ENCODE measurements at regions not wholly inside any gene's neighbourhood (a gene's known extent, or its start where the extent isn't known, plus 50 kb on each side); places are given as distances from the start of the nearest gene placed in this dataset.
"Not testable (repeated sequence)": the region's sequence is repeated elsewhere in the genome, so short reads cannot be mapped to it uniquely, and the experiment has no call there.

- intact Hi-C loops (cut with DNase I); DNase-seq; ATAC-seq: not testable (repeated sequence)
These were observed 347.0 kb upstream of the CDH5 start for GRCh38 chr16:66019502-66019901.

DNA sequence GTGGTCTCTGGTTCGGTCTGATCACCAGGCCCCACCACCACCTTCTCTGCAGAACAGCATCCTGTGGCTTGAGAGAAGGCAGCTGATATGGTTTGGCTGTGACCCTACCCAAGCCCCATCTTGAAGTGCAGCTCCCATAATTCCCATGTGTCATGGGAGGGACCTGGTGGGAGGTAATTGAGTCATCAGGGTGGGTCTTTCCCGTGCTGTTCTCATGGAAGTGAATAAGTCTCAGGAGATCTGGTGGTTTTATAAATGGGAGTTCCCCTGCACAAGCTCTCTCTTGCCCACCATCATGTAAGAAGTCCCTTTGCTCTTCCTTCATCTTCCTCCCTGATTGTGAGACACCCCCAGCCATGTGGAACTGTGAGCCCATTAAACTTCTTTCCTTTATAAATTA, 352.3 kb upstream of the CDH5 start:
- ATAC-seq (no peak), DNase-seq (no peak)
- intact Hi-C loops (cut with DNase I): no loop called here

GRCh38 chr16:66013486-66013885, 353.0 kb upstream of the CDH5 start:
- DNase-seq (no peak), ATAC-seq (no peak)
- intact Hi-C loops (cut with DNase I): no loop called here

DNA sequence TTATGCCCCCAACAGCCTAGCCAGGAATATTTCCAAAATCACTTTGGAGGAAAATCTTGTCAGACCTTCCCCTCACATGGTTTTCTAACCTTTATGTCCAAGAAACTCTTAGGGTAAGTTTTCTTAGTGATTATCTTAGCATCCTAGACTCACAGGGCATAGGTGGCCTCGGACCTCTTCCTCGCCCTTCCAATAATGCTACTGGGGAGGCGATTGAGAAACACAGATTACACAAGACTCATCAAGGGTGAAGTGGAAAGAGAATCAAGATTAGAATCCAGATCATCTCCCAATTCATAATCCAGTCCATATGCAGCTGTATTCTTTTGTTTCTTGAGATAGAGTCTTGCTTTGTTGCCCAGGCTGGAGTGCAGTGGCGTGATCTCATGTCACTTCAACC, 358.4 kb upstream of the CDH5 start:
- ATAC-seq (no peak), DNase-seq (no peak)
- intact Hi-C loops (cut with DNase I): no loop called here

- DNase-seq (no peak), ATAC-seq (peak in 1 of 2 donors; percentile 77)
- intact Hi-C loops (cut with DNase I): no loop called here
These were observed 358.8 kb upstream of the CDH5 start for GRCh38 chr16:66007717-66008116.

DNA sequence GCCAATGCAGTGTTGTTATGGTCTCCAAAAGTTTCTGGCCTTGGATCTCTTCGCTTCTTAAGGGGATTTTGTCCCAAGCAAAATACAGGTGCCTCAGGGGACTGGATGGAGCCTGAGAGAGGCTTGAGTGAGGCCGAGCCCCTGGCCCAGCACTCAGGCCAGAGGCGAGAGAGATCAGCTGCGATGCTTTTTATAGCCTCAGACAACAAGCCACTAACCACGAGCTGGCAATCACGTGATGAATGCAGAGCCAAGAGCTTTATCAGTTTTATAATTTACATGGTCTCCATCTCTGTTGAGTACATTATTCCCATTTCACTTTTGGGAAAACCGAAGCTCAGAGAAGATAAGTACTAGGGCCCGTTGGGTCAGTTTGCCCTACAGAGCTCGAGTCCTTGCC, 360.0 kb upstream of the CDH5 start:
- intact Hi-C loops (cut with DNase I): no loop called here
- ATAC-seq: peak; percentile 34 to 46
- no peak for DNase-seq

DNA sequence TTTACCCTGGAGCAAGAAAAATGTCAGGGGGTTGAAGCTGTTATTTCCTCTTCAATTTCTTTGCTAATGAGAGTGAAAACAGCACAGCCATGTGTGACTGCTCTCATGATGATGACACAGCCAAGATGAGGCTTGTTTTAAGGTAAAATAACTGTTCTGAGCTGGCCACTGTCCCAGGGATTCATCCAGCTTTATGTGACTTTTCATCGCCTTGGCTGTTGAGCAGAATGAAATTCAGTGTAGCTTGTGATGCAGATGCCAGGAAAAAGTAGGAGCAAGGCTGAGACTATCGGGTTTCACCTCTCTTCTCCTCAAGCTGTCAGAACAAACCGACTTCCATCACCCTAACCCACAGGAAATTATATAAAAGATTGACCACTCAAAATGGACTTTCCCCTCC, 361.8 kb upstream of the CDH5 start:
- no peak for DNase-seq
- no peak for ATAC-seq
- intact Hi-C loops (cut with DNase I): no loop called here

GRCh38 chr16:66003201-66003600, 363.3 kb upstream of the CDH5 start:
- ATAC-seq: no peak
- DNase-seq: no peak
- intact Hi-C loops (cut with DNase I): no loop called here

GRCh38 chr16:66002601-66003000, 363.9 kb upstream of the CDH5 start:
- DNase-seq (no peak), ATAC-seq (no peak)
- intact Hi-C loops (cut with DNase I): no loop called here

DNA sequence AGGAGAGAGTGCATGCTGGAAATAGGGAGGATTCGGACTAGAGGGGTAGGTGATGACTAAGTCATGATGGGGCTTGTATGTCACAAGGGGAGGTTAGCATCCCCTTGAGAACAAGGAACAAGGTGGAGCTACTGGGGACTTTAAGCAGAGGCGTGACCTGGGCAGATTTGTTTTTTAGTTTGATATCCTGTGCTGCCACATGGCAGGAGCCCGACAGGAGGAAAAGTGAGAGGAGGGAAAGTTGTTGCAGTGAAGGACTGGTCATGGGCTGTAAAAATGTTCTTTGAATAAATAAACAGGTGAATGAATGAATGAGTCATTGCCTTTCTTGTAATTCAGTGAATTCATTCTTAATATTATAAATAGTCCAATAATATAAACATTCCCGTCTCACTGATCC, 365.1 kb upstream of the CDH5 start:
- intact Hi-C loops (cut with DNase I): no loop called here

DNA sequence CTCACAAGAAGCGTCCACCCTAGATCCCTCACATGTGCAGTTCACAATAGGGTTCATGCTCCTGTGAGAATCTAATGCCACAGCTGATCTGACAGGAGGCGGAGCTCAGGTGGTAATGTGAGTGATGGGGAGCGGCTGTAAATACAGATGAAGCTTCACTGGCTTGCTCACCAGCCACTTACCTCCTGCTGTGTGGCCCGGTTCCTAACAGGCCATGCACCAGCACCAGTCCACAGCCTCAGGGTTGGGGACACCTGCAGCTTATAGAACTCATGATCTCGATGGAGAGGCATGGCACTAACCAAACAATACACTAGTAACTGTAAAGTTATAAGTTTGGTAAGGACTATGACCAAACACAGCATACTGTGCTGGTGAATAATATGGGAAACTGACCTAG, 368.0 kb upstream of the CDH5 start:
- DNase-seq (no peak), ATAC-seq (no peak)
- intact Hi-C loops (cut with DNase I): no loop called here

More for the DNA sequence above, 365.1 kb upstream of the CDH5 start:
- ATAC-seq (no peak), DNase-seq (no peak)

DNA sequence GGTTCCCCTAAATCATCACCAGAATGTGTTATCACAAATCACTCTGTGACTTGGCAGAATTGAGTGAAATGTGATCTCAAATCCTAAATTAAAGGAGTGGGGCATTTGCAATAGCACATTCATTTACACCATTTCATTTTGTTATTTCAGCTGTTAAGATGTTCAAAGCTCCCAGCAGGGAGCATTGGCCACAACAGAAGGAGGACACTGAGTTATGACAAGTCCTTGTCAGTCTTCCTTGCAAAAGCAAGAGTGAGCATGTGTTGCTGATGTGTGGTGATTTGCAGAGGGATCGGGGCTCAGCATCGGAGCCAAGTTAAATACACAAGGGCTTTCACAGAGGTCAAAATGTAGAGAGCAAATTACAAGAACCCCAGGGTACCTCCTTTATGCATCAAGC, 372.2 kb upstream of the CDH5 start:
- ATAC-seq (no peak), DNase-seq (no peak)
- intact Hi-C loops (cut with DNase I): no loop called here

- intact Hi-C loops (cut with DNase I): no loop called here
- ATAC-seq (peak in 1 of 2 donors; percentile 34), DNase-seq (no peak)
These were observed 375.3 kb upstream of the CDH5 start for GRCh38 chr16:65991149-65991701.

DNA sequence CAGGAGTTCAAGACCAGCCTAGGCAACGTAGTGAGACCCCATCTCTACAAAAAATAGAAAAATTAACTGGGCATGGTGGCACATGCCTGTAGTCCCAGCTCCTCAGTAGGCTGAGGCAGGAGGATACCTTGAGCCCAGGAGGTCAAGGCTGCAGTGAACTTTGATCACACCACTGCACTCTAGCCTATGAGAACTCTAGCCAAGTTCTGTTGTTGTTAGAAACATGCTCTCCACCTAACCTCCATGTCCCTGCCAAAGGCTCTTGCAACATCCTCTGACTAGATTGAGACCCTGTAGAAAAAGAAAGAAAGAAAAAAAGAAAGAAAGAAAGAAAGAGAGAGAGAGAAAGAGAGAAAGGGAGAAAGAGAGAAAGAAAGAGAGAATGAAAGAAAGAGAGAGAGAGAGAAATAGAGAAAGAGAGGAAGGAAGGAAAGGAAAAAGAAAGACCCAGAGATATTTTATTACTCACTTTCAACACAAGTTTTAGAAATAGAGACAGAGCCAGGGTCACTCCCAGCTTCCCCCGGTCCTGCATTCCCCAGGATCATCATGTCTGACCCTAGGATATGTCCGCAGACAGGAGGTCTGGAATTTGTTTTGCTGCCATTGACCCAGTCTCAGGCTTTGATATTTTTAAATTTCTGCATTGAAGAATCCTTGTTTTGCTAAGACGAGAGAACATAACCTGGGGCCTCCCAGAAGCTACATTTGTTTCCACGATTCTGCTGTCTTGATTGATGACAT, 376.5 kb upstream of the CDH5 start:
- ATAC-seq (no peak), DNase-seq (no peak)
- intact Hi-C loops (cut with DNase I): no loop called here

DNA sequence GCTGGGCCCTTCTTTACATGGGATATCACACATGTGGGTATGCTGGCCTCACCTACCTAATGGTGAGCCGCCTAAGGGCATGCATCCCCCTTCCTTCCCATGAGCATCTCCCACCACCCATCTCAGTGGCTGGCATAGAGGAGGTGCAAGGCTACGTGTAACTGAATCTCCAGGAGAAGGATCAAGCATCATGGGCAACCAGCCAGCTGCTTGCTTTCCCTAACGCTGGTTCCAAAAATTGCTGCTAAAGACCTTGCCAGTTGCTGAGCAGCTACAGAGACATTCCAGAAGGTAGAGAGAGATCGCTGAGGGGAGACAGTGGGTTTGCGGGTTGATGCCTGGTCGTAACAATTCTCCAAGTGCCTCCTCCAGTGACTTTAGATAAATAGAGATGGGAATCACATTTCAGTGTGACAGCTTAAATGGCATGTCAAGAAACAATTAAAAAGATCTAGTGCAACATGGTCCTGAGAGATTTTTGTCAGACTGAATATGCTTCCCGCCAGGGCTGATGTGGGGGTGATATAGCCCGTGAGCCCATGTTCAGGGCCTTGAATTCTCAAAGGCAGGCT, 378.4 kb upstream of the CDH5 start:
- intact Hi-C loops (cut with DNase I): no loop called here
- no peak for DNase-seq
- no peak for ATAC-seq

DNA sequence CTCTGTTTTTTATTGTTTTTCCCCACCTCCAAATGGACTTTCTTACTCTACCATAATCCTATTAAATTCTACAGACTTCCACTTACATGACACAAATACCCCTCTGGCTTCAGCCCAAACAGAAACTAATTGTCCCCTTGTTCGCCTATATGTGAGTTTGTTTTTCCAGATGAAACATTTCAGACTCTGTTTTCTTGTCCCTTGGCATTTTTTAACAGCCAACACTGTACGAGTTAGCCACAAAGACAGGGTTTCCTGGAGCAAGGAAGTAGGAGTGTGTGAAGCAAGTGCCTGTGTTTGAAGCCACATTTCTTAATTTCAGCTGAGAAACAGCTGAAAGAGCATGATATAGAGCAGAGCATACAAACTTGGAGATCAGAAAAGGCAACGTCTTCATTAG, 382.2 kb upstream of the CDH5 start:
- intact Hi-C loops (cut with DNase I): no loop called here
- no peak for ATAC-seq
- DNase-seq: no peak

GRCh38 chr16:65981057-65981456, 385.4 kb upstream of the CDH5 start:
- intact Hi-C loops (cut with DNase I): no loop called here
- no peak for ATAC-seq

DNA sequence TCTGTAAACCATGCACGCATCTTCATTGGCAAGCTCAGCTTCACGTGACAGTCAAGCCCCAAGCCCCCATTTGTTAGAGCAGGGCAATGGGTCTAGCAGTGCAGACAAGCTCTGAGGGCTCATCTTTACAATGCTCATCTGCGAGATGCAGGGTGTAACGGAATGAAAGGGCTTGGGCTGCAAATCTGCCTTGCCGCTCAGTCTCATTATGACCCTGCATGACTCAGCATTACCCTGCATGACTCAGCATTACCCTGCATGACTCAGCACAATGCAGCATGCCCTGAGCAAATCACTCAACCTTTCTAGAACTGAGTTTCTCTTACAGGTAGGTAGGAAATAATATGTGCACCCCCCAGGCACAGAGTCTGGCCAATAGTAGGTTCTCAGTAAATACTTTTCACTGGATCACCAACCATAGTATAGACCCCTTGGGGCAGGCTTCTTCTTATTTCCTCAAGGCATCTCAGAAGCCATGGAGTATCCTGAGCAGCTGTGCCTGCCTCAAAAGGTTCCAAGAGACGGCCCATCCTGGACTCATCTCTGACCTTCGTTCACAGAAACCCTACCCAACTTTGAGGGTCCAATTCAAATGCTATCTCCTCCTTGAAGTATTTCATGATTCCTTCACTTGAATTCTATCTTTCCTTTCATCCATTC, 391.3 kb upstream of the CDH5 start:
- no peak for DNase-seq
- intact Hi-C loops (cut with DNase I): no loop called here
- ATAC-seq: no peak

More at GRCh38 chr16:65981057-65981456, 385.4 kb upstream of the CDH5 start:
- no peak for DNase-seq

GRCh38 chr16:65967376-65967775, 399.1 kb upstream of the CDH5 start:
- intact Hi-C loops (cut with DNase I): loop anchor here in 1 of 2 donors (10.0 kb wide), 1 partner anchor 63 kb away; no protein-coding TSS in a partner anchor
- ATAC-seq (no peak), DNase-seq (no peak)

- ATAC-seq (no peak), DNase-seq (no peak)
- intact Hi-C loops (cut with DNase I): loop anchor here in 1 of 2 donors (10.0 kb wide), 1 partner anchor 61 kb away; no protein-coding TSS in a partner anchor
These were observed 400.9 kb upstream of the CDH5 start for GRCh38 chr16:65965628-65966027.
